HG03196 (cell line): ENCODE measurements at regions not wholly inside any gene's neighbourhood (a gene's known extent, or its start where the extent isn't known, plus 50 kb on each side); places are given as distances from the start of the nearest gene placed in this dataset.

Experiments
- ATAC-seq: cut with Tn5 transposase; IDR thresholded peaks from one replicate; pipeline ENCODE4 v1.9.1; 2021; ENCODE audit not compliant: unreplicated experiment

GRCh38 chr15:95274101-95274500 lies 1042.7 kb downstream of the MCTP2 start:
- no peak for ATAC-seq

- no peak for ATAC-seq
These were observed 1045.9 kb downstream of the MCTP2 start for GRCh38 chr15:95277266-95277665.

GRCh38 chr15:95278532-95279245 lies 1047.3 kb downstream of the MCTP2 start:
- no peak for ATAC-seq

GRCh38 chr15:95279277-95280019 lies 1048.1 kb downstream of the MCTP2 start:
- no peak for ATAC-seq

GRCh38 chr15:95280711-95281110 lies 1049.3 kb downstream of the MCTP2 start:
- no peak for ATAC-seq

- no peak for ATAC-seq
These were observed 1049.0 kb upstream of the NR2F2 start for GRCh38 chr15:95281470-95281869.

GRCh38 chr15:95284492-95284891 lies 1046.0 kb upstream of the NR2F2 start:
- ATAC-seq = no peak

GRCh38 chr15:95284933-95285421 lies 1045.5 kb upstream of the NR2F2 start:
- no peak for ATAC-seq

GRCh38 chr15:95286352-95286880 lies 1044.1 kb upstream of the NR2F2 start:
- ATAC-seq = no peak

- no peak for ATAC-seq
These were observed 1042.8 kb upstream of the NR2F2 start for GRCh38 chr15:95287720-95288103.

GRCh38 chr15:95288626-95289025 lies 1041.9 kb upstream of the NR2F2 start:
- no peak for ATAC-seq

GRCh38 chr15:95290176-95290974 lies 1040.1 kb upstream of the NR2F2 start:
- ATAC-seq = no peak

GRCh38 chr15:95291898-95292472 lies 1038.5 kb upstream of the NR2F2 start:
- no peak for ATAC-seq

GRCh38 chr15:95292785-95293450 lies 1037.6 kb upstream of the NR2F2 start:
- no peak for ATAC-seq

GRCh38 chr15:95293456-95294031 lies 1037.0 kb upstream of the NR2F2 start:
- no peak for ATAC-seq

- no peak for ATAC-seq
These were observed 1035.1 kb upstream of the NR2F2 start for GRCh38 chr15:95295363-95295762.

GRCh38 chr15:95295896-95296625 lies 1034.4 kb upstream of the NR2F2 start:
- no peak for ATAC-seq

GRCh38 chr15:95296643-95297042 lies 1033.9 kb upstream of the NR2F2 start:
- no peak for ATAC-seq

- ATAC-seq = no peak
These were observed 1031.8 kb upstream of the NR2F2 start for GRCh38 chr15:95298729-95299128.
